CD14-positive monocyte (primary cell): ENCODE measurements at regions not wholly inside any gene's neighbourhood (a gene's known extent, or its start where the extent isn't known, plus 50 kb on each side); places are given as distances from the start of the nearest gene placed in this dataset.

ENCODE experiments used
- DNase-seq, 3 donors: peaks; one replicate each; pipeline ENCODE4 v3.0.0-alpha.2; 2011 to 2022
- H2AFZ ChIP-seq: 2 replicates; pipeline ENCODE4 v1.6.0; 2012; ENCODE audit warnings: mild to moderate bottlenecking, low read depth, low read length, inconsistent platforms; ENCODE audit not compliant: insufficient read depth, poor library complexity, severe bottlenecking
- H3K27ac ChIP-seq, 2 donors: 1 replicate in 1 of 2; 2 replicates in 1 of 2; pipeline ENCODE4 v1.5.1; 2012 to 2013; ENCODE audit warnings: low read length in 2 of 2, control low read depth in 1 of 2, inconsistent platforms in 1 of 2, low read depth in 1 of 2, mild to moderate bottlenecking in 1 of 2
- H3K27me3 ChIP-seq, 2 donors: one replicate each; pipeline versions ENCODE4 v1.6.0 to v1.6.1; 2011 to 2013; ENCODE audit warnings: low read length in 2 of 2; ENCODE audit not compliant: control insufficient read depth in 2 of 2, insufficient read depth in 2 of 2
- H3K36me3 ChIP-seq, 2 donors: replicated peaks in 1 of 2; 1 replicate in 1 of 2; 2 replicates in 1 of 2; pipeline versions ENCODE4 v1.5.1 to v1.6.1; 2012 to 2013; ENCODE audit warnings: low read length in 2 of 2, control low read depth in 1 of 2, inconsistent platforms in 1 of 2, mild to moderate bottlenecking in 1 of 2; ENCODE audit not compliant: insufficient read depth in 2 of 2, control insufficient read depth in 1 of 2
- H3K4me1 ChIP-seq, 2 donors: 1 replicate in 1 of 2; 2 replicates in 1 of 2; pipeline versions ENCODE4 v1.5.1 to v1.6.1; 2012 to 2013; ENCODE audit warnings: low read length in 2 of 2, control low read depth in 1 of 2, inconsistent platforms in 1 of 2, mild to moderate bottlenecking in 1 of 2, moderate library complexity in 1 of 2; ENCODE audit not compliant: insufficient read depth in 2 of 2, control insufficient read depth in 1 of 2
- H3K4me2 ChIP-seq: replicated peaks from 2 replicates; pipeline ENCODE3; 2012; ENCODE audit warnings: low read length, moderate library complexity, mild to moderate bottlenecking; ENCODE audit not compliant: poor library complexity, severe bottlenecking; ENCODE audit errors: extremely low read depth
- H3K4me3 ChIP-seq, 3 experiments: fragments of 200-600 bp in 1 of 3; sonication (generic) in 1 of 3; replicated peaks in 1 of 3; 1 replicate in 2 of 3; 2 replicates in 1 of 3; pipeline ENCODE4 v1.5.1; 2011 to 2013; ENCODE audit warnings: low read length in 3 of 3, mild to moderate bottlenecking in 3 of 3, control low read depth in 2 of 3, low read depth in 2 of 3, inconsistent platforms in 1 of 3, moderate library complexity in 1 of 3
- H3K79me2 ChIP-seq: 2 replicates; pipeline ENCODE4 v1.6.0; 2012; ENCODE audit warnings: mild to moderate bottlenecking, control low read depth, inconsistent platforms, low read length, moderate library complexity; ENCODE audit not compliant: insufficient read depth
- H3K9ac ChIP-seq: 2 replicates; pipeline ENCODE4 v1.6.0; 2017; ENCODE audit warnings: low read length, mild to moderate bottlenecking; ENCODE audit not compliant: insufficient read depth, poor library complexity, severe bottlenecking
- H3K9me3 ChIP-seq, 2 donors: replicated peaks in 1 of 2; 1 replicate in 1 of 2; 2 replicates in 1 of 2; pipeline versions ENCODE4 v1.5.1 to v1.6.1; 2012 to 2013; ENCODE audit warnings: low read length in 2 of 2, control low read depth in 1 of 2; ENCODE audit not compliant: control insufficient read depth in 1 of 2, insufficient read depth in 1 of 2
- H4K20me1 ChIP-seq: 2 replicates; pipeline ENCODE4 v1.6.0; 2012; ENCODE audit warnings: mild to moderate bottlenecking, low read length, control low read depth, moderate library complexity; ENCODE audit not compliant: insufficient read depth
- H3K27ac Mint-ChIP-seq, 7 donors: one replicate each; pipeline ENCODE4 v1.8.0; 2020; ENCODE audit warnings: mild to moderate bottlenecking in 7 of 7, mixed read lengths in 7 of 7, moderate library complexity in 6 of 7, inconsistent platforms in 2 of 7
- H3K27me3 Mint-ChIP-seq, 3 donors: one replicate each; pipeline ENCODE4 v1.8.0; 2021 to 2022; ENCODE audit warnings: low read depth in 3 of 3, mild to moderate bottlenecking in 3 of 3, mixed read lengths in 3 of 3, moderate library complexity in 3 of 3, inconsistent platforms in 1 of 3
- H3K36me3 Mint-ChIP-seq, 2 donors: one replicate each; pipeline ENCODE4 v1.8.0; 2020; ENCODE audit warnings: mixed read lengths in 2 of 2, inconsistent platforms in 1 of 2, mild to moderate bottlenecking in 1 of 2
- H3K4me1 Mint-ChIP-seq: one replicate; pipeline ENCODE4 v1.8.0; 2020; ENCODE audit warnings: mild to moderate bottlenecking, mixed read lengths
- H3K4me3 Mint-ChIP-seq, 2 donors: one replicate each; pipeline ENCODE4 v1.8.0; 2020; ENCODE audit warnings: mild to moderate bottlenecking in 2 of 2, mixed read lengths in 2 of 2, moderate library complexity in 1 of 2
- H3K9me3 Mint-ChIP-seq, 7 donors: one replicate each; pipeline ENCODE4 v1.8.0; 2020 to 2022; ENCODE audit warnings: mixed read lengths in 7 of 7, mild to moderate bottlenecking in 6 of 7, moderate library complexity in 6 of 7, inconsistent platforms in 2 of 7
- WGBS: methylation state at CpG from one replicate; pipeline ENCODE4 v1.1.5; 2013; ENCODE audit warnings: missing lambda C conversion rate; ENCODE audit not compliant: insufficient coverage; 5-methylcytosine and 5-hydroxymethylcytosine counted together
- intact Hi-C, 2 donors: fragments of 100-400 bp; cut with micrococcal nuclease; formaldehyde crosslinking; loops; one replicate each; pipeline versions ENCODE4 v1.15.0 to v1.15.1; 2023
- TF ChIP-seq, protein P1 (sequence below): fragments of 200-600 bp; IDR thresholded peaks from one replicate; pipeline ENCODE4 v1.8.0; 2022; ENCODE audit warnings: antibody characterized with exemption, mild to moderate bottlenecking

DNA sequence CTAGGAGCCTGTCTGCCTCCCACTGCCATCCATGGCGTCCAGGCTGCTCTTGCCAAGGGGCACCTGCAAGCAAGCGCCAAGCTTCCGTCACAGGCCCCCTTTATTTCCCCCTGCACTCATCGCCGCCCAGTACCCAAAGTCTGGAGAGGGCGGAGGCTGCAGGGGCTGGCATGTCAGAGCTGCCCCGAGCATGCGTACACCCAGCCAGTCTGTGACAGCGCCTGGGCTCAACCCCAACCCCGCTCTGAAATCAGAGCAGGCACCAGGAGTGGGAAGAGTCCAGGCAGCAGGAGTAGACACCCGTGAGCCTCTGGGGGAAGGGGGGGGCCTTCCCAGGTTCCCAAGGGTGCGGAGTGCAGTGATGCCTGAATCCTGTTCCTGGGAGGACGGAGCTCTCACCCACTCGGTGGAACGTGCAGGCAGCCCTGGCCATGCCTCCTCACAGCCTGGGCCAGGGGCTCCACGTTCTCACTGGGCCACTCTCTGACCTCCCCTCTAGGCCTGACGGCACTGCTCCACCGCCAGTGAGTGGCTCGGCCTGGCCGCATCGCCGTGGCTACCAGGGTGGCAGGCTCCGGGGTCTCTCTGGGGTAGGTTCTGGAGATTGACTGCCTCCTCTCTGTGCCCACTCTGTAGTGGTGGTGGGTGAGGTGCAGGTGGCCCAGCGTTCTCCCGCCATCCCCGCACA lies 469.0 kb downstream of the CDH9 start:
- no peak overlapping the region for H3K4me3 Mint-ChIP-seq
- no peaks in the 10 kb centered on the region for H3K4me1 Mint-ChIP-seq
- H3K4me1 ChIP-seq = no peaks in the 10 kb centered on the region
- no peaks in the 10 kb centered on the region for H3K27me3 ChIP-seq
- H3K79me2 ChIP-seq = no peaks in the 10 kb centered on the region
- no peaks in the 10 kb centered on the region for H3K36me3 ChIP-seq
- WGBS = 91% methylated on average over 21 of the region's 26 CpGs
- no peak overlapping the region for H3K4me2 ChIP-seq
- H4K20me1 ChIP-seq = no peaks in the 10 kb centered on the region
- H3K27ac Mint-ChIP-seq = no peak overlapping the region
- H3K9ac ChIP-seq = no peak overlapping the region
- TF ChIP-seq, protein P1, sequence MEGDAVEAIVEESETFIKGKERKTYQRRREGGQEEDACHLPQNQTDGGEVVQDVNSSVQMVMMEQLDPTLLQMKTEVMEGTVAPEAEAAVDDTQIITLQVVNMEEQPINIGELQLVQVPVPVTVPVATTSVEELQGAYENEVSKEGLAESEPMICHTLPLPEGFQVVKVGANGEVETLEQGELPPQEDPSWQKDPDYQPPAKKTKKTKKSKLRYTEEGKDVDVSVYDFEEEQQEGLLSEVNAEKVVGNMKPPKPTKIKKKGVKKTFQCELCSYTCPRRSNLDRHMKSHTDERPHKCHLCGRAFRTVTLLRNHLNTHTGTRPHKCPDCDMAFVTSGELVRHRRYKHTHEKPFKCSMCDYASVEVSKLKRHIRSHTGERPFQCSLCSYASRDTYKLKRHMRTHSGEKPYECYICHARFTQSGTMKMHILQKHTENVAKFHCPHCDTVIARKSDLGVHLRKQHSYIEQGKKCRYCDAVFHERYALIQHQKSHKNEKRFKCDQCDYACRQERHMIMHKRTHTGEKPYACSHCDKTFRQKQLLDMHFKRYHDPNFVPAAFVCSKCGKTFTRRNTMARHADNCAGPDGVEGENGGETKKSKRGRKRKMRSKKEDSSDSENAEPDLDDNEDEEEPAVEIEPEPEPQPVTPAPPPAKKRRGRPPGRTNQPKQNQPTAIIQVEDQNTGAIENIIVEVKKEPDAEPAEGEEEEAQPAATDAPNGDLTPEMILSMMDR = no peak
- no peak overlapping the region for H2AFZ ChIP-seq
- H3K27ac ChIP-seq = no peak overlapping the region
- H3K9me3 ChIP-seq = peaks cover 21 to 27% of the 10 kb centered on the region in 2 donors
- no peak overlapping the region for H3K4me3 ChIP-seq
- H3K27me3 Mint-ChIP-seq = no peaks in the 10 kb centered on the region
- no peaks in the 10 kb centered on the region for H3K36me3 Mint-ChIP-seq
- intact Hi-C loops = no loop called here
- peaks cover 0 to 22% (median 5%) of the 10 kb centered on the region in 7 donors for H3K9me3 Mint-ChIP-seq
- no peak for DNase-seq

DNA sequence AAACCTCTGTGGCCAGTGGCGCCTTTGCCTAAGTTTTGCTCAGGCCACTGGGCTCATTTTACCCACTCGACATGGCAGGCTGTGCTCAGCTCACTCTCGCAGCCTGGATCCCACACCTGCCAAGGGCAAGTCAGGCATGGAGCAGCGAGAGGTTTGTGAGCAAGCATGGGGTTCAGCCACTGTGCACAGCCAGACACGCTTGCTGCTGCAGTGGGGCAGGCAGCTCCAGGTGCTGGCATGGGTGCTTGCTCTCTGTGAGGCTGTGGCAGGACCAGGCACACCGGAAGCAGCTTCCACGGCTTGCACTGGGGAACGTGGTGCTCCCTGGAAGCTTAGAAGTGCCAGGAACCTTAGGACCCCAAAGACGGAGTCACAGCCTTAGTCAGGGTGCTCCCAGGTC lies 470.1 kb downstream of the CDH9 start:
- intact Hi-C loops = no loop called here
- no peak overlapping the region for H3K27ac Mint-ChIP-seq
- Histone ChIP-seq H3K36me3 (no peaks in the 10 kb centered on the region), H3K9me3 (peaks cover 21 to 27% of the 10 kb centered on the region in 2 donors), H2AFZ (no peak overlapping the region), H3K79me2 (no peaks in the 10 kb centered on the region), H3K4me1 (no peaks in the 10 kb centered on the region), H3K9ac (no peak overlapping the region), H3K4me2 (no peak overlapping the region), H3K27ac (no peak overlapping the region), H3K27me3 (no peaks in the 10 kb centered on the region), H3K4me3 (no peak overlapping the region), H4K20me1 (no peaks in the 10 kb centered on the region)
- TF ChIP-seq, protein P1 = no peak
- no peak overlapping the region for H3K4me3 Mint-ChIP-seq
- no peaks in the 10 kb centered on the region for H3K4me1 Mint-ChIP-seq
- DNase-seq = no peak
- H3K9me3 Mint-ChIP-seq = peaks cover 0 to 22% (median 5%) of the 10 kb centered on the region in 7 donors
- WGBS = 92% methylated on average over 9 of the region's 9 CpGs
- H3K36me3 Mint-ChIP-seq = no peaks in the 10 kb centered on the region
- no peaks in the 10 kb centered on the region for H3K27me3 Mint-ChIP-seq
